Spleen (tissue), 11 donors: ENCODE measurements at regions not wholly inside any gene's neighbourhood (a gene's known extent, or its start where the extent isn't known, plus 50 kb on each side); places are given as distances from the start of the nearest gene placed in this dataset.

Source experiments
- DNase-seq: peaks from one replicate; pipeline ENCODE4 v3.0.0-alpha.2; 2020
- H3K27ac ChIP-seq, 8 donors: fragments of 200-600 bp; sonication (generic) in 7 of 8; 1 replicate in 4 of 8; 2 replicates in 4 of 8; pipeline versions ENCODE4 v1.5.0 to v1.8.0; 2016 to 2021; ENCODE audit warnings: inconsistent platforms in 4 of 8, mild to moderate bottlenecking in 4 of 8, moderate library complexity in 1 of 8
- H3K27me3 ChIP-seq, 7 donors: fragments of 200-600 bp; sonication (generic) in 6 of 7; replicated peaks in 1 of 7; 1 replicate in 4 of 7; 2 replicates in 3 of 7; pipeline versions ENCODE4 v1.5.0 to v1.8.0; 2016 to 2021; ENCODE audit warnings: inconsistent platforms in 3 of 7, mild to moderate bottlenecking in 1 of 7
- H3K36me3 ChIP-seq, 6 donors: fragments of 200-600 bp; sonication (generic) in 5 of 6; 1 replicate in 4 of 6; 2 replicates in 2 of 6; pipeline versions ENCODE4 v1.5.0 to v1.8.0; 2016 to 2021; ENCODE audit warnings: inconsistent platforms in 2 of 6
- H3K4me1 ChIP-seq, 6 donors: fragments of 200-600 bp; sonication (generic) in 5 of 6; 1 replicate in 3 of 6; 2 replicates in 3 of 6; pipeline versions ENCODE4 v1.5.0 to v1.8.0; 2016 to 2021; ENCODE audit warnings: inconsistent platforms in 3 of 6
- H3K4me3 ChIP-seq, 8 donors: fragments of 200-600 bp; sonication (generic) in 7 of 8; 1 replicate in 4 of 8; 2 replicates in 4 of 8; pipeline versions ENCODE4 v1.5.0 to v1.8.0; 2016 to 2021; ENCODE audit warnings: inconsistent platforms in 4 of 8, mild to moderate bottlenecking in 4 of 8, moderate library complexity in 2 of 8
- H3K9me3 ChIP-seq, 8 donors: fragments of 200-600 bp; sonication (generic) in 7 of 8; 1 replicate in 4 of 8; 2 replicates in 4 of 8; pipeline versions ENCODE4 v1.5.0 to v1.8.0; 2016 to 2021; ENCODE audit warnings: inconsistent platforms in 4 of 8
- POLR2A ChIP-seq, 3 donors: fragments of 450-650 bp; IDR thresholded peaks; one replicate each; pipeline ENCODE4 v1.5.1; 2017; ENCODE audit warnings: antibody characterized with exemption in 3 of 3, mild to moderate bottlenecking in 1 of 3
- POLR2AphosphoS5 ChIP-seq, 3 donors: sonication (generic); formaldehyde crosslinking; IDR thresholded peaks; one replicate each; pipeline ENCODE4 v1.5.1; 2017; ENCODE audit warnings: antibody characterized with exemption in 3 of 3
- WGBS, 5 donors: extraction: QIAGEN DNeasy Blood & Tissue Kit in 3 of 5; methylation state at CpG; one replicate each; pipeline versions ENCODE4 v1.1.5 to v1.1.7; 2013 to 2018; 5-methylcytosine and 5-hydroxymethylcytosine counted together
- intact Hi-C: fragments of 100-400 bp; cut with DNase I; formaldehyde crosslinking; loops from one replicate; pipeline ENCODE4 v1.15.0; 2023; ENCODE audit warnings: low total_unique reads
- TF ChIP-seq, protein P1 (sequence below), 11 experiments: fragments of 200-600 bp in 7 of 11; fragments of 450-650 bp in 4 of 11; sonication (generic) in 4 of 11; IDR thresholded peaks in 8 of 11; conservative IDR thresholded peaks in 3 of 11; 1 replicate in 7 of 11; 2 replicates in 4 of 11; pipeline versions ENCODE4 v1.4.0 to v1.8.0; 2016 to 2021; ENCODE audit warnings: antibody characterized with exemption in 11 of 11, inconsistent platforms in 4 of 11, mild to moderate bottlenecking in 1 of 11
- donor health status: healthy with polysubstance abuse.
- donor health status: DM: no; HTN: no; CAD: no; lungs with moderate emphysema.
- donor health status: DM: no; HTN: no; CAD: no.
- donor health status: Bipolar disorder and iron deficiency.
- donor health status: healthy.
- donor health status: DM: no; HTN: no; CAD: no.
- donor health status: DM: yes; HTN: yes; CAD: no.

- Histone ChIP-seq H3K4me1 (no peaks in the 10 kb centered on the region), H3K9me3 (no peaks in the 10 kb centered on the region), H3K4me3 (no peak overlapping the region), H3K27me3 (no peaks in the 10 kb centered on the region), H3K36me3 (no peaks in the 10 kb centered on the region), H3K27ac (no peak overlapping the region)
- no peak for DNase-seq
- no peak for TF ChIP-seq POLR2AphosphoS5 (IDR thresholded peaks at IDR 0.05)
- TF ChIP-seq, protein P1, sequence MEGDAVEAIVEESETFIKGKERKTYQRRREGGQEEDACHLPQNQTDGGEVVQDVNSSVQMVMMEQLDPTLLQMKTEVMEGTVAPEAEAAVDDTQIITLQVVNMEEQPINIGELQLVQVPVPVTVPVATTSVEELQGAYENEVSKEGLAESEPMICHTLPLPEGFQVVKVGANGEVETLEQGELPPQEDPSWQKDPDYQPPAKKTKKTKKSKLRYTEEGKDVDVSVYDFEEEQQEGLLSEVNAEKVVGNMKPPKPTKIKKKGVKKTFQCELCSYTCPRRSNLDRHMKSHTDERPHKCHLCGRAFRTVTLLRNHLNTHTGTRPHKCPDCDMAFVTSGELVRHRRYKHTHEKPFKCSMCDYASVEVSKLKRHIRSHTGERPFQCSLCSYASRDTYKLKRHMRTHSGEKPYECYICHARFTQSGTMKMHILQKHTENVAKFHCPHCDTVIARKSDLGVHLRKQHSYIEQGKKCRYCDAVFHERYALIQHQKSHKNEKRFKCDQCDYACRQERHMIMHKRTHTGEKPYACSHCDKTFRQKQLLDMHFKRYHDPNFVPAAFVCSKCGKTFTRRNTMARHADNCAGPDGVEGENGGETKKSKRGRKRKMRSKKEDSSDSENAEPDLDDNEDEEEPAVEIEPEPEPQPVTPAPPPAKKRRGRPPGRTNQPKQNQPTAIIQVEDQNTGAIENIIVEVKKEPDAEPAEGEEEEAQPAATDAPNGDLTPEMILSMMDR (IDR thresholded peaks at IDR 0.05 in 8 of 11, conservative IDR thresholded peaks at IDR 0.05 in 3 of 11): no peak
- TF ChIP-seq POLR2A (IDR thresholded peaks at IDR 0.05): no peak
- WGBS, 5 donors: 51 to 60% (median 59%) methylated on average over 3 of the region's 3 CpGs
- intact Hi-C loops: no loop called here
Measured at GRCh38 chr17:53141280-53141679, 681.4 kb upstream of the KIF2B start.

DNA sequence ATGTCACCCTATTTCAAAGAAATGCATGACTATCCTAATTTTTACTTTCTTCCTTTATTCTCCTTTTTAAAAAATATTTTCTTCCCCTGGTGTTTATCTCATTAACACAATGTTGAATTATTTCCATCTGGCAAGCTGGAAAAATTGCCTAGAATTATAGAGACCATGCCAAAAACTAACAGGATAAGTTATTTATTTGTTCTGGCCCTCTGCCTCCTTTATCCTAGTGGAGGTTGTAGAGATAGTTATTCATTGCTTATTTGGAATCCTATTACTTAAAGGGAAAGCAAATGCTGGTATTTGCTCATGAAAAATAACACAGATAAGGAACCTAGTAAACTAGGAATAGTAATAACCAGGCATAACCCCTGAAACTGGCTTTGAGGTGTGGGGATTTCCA, 684.9 kb upstream of the KIF2B start:
- intact Hi-C loops: no loop called here
- no peak for TF ChIP-seq POLR2A (IDR thresholded peaks at IDR 0.05)
- no peak for TF ChIP-seq POLR2AphosphoS5 (IDR thresholded peaks at IDR 0.05)
- TF ChIP-seq, protein P1 (IDR thresholded peaks at IDR 0.05 in 8 of 11, conservative IDR thresholded peaks at IDR 0.05 in 3 of 11): no peak
- no peak overlapping the region for H3K27ac ChIP-seq
- no peaks in the 10 kb centered on the region for H3K4me1 ChIP-seq
- no peak overlapping the region for H3K4me3 ChIP-seq
- H3K36me3 ChIP-seq: no peaks in the 10 kb centered on the region
- H3K9me3 ChIP-seq: no peaks in the 10 kb centered on the region
- no peak for DNase-seq
- no peaks in the 10 kb centered on the region for H3K27me3 ChIP-seq

DNA sequence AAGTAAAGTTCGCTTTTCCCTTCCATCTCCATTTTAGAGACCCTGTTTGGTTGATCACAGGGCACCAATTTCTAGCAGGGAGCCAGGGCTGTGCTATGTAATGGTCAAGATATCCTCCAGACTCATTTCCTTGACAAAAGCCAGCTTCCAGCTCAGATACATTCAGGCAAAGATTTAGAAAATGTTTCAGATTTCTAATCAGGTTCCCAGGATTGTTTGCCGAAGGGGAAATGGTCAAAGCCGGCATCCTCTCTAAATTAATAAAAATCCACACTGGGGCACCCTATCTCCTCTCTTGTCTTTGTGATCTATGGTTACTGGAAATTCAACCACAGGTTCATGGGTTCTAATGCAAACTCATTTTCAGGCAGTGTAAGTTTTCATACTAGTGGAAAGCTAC, 686.8 kb upstream of the KIF2B start:
- 24 to 31% (median 24%) methylated on average over 3 of the region's 3 CpGs for WGBS, 5 donors
- no peak overlapping the region for H3K27ac ChIP-seq
- intact Hi-C loops: no loop called here
- H3K27me3 ChIP-seq: no peaks in the 10 kb centered on the region
- no peak for DNase-seq
- no peak overlapping the region for H3K4me3 ChIP-seq
- no peaks in the 10 kb centered on the region for H3K4me1 ChIP-seq
- TF ChIP-seq, protein P1 (IDR thresholded peaks at IDR 0.05 in 8 of 11, conservative IDR thresholded peaks at IDR 0.05 in 3 of 11): no peak
- TF ChIP-seq POLR2AphosphoS5 (IDR thresholded peaks at IDR 0.05) (no peak), POLR2A (IDR thresholded peaks at IDR 0.05) (no peak)
- H3K36me3 ChIP-seq: no peaks in the 10 kb centered on the region
- peaks cover 0 to 5% (median 0%) of the 10 kb centered on the region in 8 donors for H3K9me3 ChIP-seq

- Histone ChIP-seq H3K4me1 (no peaks in the 10 kb centered on the region), H3K27me3 (no peaks in the 10 kb centered on the region), H3K4me3 (no peak overlapping the region), H3K9me3 (peaks cover 0 to 5% (median 0%) of the 10 kb centered on the region in 8 donors), H3K36me3 (no peaks in the 10 kb centered on the region), H3K27ac (no peak overlapping the region)
- no peak for DNase-seq
- TF ChIP-seq POLR2A (IDR thresholded peaks at IDR 0.05): no peak
- TF ChIP-seq, protein P1 (IDR thresholded peaks at IDR 0.05 in 8 of 11, conservative IDR thresholded peaks at IDR 0.05 in 3 of 11): no peak
- TF ChIP-seq POLR2AphosphoS5 (IDR thresholded peaks at IDR 0.05): no peak
- intact Hi-C loops: no loop called here
- WGBS, 5 donors: 64 to 76% (median 67%) methylated on average over 5 of the region's 5 CpGs
Measured at GRCh38 chr17:53134548-53134947, 688.2 kb upstream of the KIF2B start.
